Osteocyte (in vitro differentiated cells): ENCODE measurements at regions not wholly inside any gene's neighbourhood (a gene's known extent, or its start where the extent isn't known, plus 50 kb on each side); places are given as distances from the start of the nearest gene placed in this dataset.

Experiments
- DNase-seq: peaks from one replicate; pipeline ENCODE4 v3.0.0; 2021; ENCODE audit warnings: mixed read lengths; ENCODE audit not compliant: unreplicated experiment; ENCODE audit errors: extremely low spot score
- H3K27ac Mint-ChIP-seq: one replicate; pipeline ENCODE4 v1.8.0; 2021; ENCODE audit warnings: mild to moderate bottlenecking, mixed read lengths; ENCODE audit not compliant: unreplicated experiment
- H3K27me3 Mint-ChIP-seq: one replicate; pipeline ENCODE4 v1.8.0; 2021; ENCODE audit warnings: mixed read lengths; ENCODE audit not compliant: unreplicated experiment
- H3K36me3 Mint-ChIP-seq: one replicate; pipeline ENCODE4 v1.8.0; 2021; ENCODE audit warnings: mixed read lengths; ENCODE audit not compliant: unreplicated experiment
- H3K4me1 Mint-ChIP-seq: one replicate; pipeline ENCODE4 v1.8.0; 2021; ENCODE audit warnings: mixed read lengths; ENCODE audit not compliant: unreplicated experiment
- H3K4me3 Mint-ChIP-seq: one replicate; pipeline ENCODE4 v1.8.0; 2021; ENCODE audit warnings: mild to moderate bottlenecking, moderate library complexity, mixed read lengths; ENCODE audit not compliant: unreplicated experiment
- H3K9me3 Mint-ChIP-seq: one replicate; pipeline ENCODE4 v1.8.0; 2021; ENCODE audit warnings: mixed read lengths; ENCODE audit not compliant: unreplicated experiment
- TF ChIP-seq, protein P1 (sequence below): fragments of 200-600 bp; sonication (generic); IDR thresholded peaks from 2 replicates; pipeline ENCODE4 v1.5.0; 2021; ENCODE audit warnings: antibody characterized with exemption, mild to moderate bottlenecking, moderate library complexity

GRCh38 chrX:113470166-113470565, 629.5 kb upstream of the AMOT start:
- Mint-ChIP-seq H3K4me1 (no peaks in the 10 kb centered on the region), H3K27me3 (no peaks in the 10 kb centered on the region), H3K36me3 (no peaks in the 10 kb centered on the region), H3K27ac (no peak overlapping the region), H3K9me3 (no peaks in the 10 kb centered on the region), H3K4me3 (no peak overlapping the region)
- DNase-seq, result no peak
- TF ChIP-seq, protein P1, sequence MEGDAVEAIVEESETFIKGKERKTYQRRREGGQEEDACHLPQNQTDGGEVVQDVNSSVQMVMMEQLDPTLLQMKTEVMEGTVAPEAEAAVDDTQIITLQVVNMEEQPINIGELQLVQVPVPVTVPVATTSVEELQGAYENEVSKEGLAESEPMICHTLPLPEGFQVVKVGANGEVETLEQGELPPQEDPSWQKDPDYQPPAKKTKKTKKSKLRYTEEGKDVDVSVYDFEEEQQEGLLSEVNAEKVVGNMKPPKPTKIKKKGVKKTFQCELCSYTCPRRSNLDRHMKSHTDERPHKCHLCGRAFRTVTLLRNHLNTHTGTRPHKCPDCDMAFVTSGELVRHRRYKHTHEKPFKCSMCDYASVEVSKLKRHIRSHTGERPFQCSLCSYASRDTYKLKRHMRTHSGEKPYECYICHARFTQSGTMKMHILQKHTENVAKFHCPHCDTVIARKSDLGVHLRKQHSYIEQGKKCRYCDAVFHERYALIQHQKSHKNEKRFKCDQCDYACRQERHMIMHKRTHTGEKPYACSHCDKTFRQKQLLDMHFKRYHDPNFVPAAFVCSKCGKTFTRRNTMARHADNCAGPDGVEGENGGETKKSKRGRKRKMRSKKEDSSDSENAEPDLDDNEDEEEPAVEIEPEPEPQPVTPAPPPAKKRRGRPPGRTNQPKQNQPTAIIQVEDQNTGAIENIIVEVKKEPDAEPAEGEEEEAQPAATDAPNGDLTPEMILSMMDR, result no peak

DNA sequence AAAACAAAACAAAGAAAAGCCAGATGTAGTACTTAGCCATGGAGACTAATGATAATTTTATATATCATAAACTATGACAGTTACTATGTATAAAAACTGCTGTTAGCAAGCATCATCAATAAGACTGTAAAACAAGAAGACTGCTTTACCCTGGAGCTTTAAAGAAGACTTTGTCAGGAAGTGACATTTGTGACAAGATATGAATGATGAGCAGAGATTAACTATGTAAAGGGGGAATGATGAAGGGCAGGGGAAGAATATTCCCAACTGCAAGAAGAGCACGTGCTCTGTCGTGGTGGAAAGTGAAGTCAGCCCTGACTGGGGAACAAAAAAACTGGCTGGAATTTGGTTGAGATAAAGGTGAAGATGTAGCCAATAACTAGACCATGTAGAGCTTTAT, 617.1 kb upstream of the AMOT start:
- H3K27ac Mint-ChIP-seq, result no peak overlapping the region
- no peak for DNase-seq
- H3K4me1 Mint-ChIP-seq, result no peaks in the 10 kb centered on the region
- H3K36me3 Mint-ChIP-seq, result no peaks in the 10 kb centered on the region
- no peaks in the 10 kb centered on the region for H3K27me3 Mint-ChIP-seq
- TF ChIP-seq, protein P1, result no peak
- no peak overlapping the region for H3K4me3 Mint-ChIP-seq
- peaks cover 8% of the 10 kb centered on the region for H3K9me3 Mint-ChIP-seq

DNA sequence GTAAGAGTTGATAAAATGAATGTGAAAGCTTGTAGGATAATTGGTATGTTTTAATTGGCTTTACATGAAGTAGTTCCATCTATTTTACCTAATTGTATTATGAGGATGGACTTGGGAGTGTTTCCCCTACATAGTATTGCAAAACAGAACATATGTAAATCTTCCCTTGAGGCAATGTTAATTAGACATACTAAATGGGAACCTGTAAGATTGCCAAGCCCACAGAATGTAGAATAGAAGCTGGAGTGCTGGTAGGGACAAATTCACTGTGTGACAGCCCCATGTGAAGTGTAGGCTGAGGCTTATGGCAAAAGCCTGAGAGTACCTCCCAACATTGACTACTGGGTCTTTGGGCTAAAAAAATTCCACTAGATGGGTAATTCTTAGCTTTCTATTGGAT, 615.0 kb upstream of the AMOT start:
- no peaks in the 10 kb centered on the region for H3K4me1 Mint-ChIP-seq
- no peaks in the 10 kb centered on the region for H3K27me3 Mint-ChIP-seq
- no peak overlapping the region for H3K27ac Mint-ChIP-seq
- peaks cover 11% of the 10 kb centered on the region for H3K9me3 Mint-ChIP-seq
- H3K36me3 Mint-ChIP-seq, result no peaks in the 10 kb centered on the region
- TF ChIP-seq, protein P1, result no peak
- no peak overlapping the region for H3K4me3 Mint-ChIP-seq
- no peak for DNase-seq

DNA sequence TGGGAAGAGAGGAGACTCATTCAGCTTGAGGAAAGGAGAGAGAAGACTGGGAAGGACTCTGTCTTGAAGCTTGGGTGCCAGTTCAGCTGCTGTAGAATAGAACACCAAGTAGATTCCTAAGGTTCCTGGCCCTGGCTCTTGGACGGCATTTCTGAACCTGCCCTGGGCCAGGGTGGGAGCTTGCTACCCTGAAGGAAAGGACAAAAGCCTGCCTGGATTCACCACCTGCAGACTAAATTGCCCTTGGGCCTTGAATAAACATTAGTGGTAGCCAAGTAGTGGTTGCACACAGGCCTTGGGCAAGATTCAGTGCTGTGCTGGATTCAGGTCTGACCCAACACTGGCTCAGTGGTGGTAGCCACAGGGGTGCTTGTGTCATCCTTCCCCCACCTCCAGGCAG, 588.4 kb upstream of the AMOT start:
- Mint-ChIP-seq H3K4me1 (no peaks in the 10 kb centered on the region), H3K27ac (no peak overlapping the region), H3K9me3 (peaks cover 26% of the 10 kb centered on the region), H3K36me3 (no peaks in the 10 kb centered on the region), H3K4me3 (no peak overlapping the region), H3K27me3 (no peaks in the 10 kb centered on the region)
- DNase-seq, result no peak
- TF ChIP-seq, protein P1, result no peak

DNA sequence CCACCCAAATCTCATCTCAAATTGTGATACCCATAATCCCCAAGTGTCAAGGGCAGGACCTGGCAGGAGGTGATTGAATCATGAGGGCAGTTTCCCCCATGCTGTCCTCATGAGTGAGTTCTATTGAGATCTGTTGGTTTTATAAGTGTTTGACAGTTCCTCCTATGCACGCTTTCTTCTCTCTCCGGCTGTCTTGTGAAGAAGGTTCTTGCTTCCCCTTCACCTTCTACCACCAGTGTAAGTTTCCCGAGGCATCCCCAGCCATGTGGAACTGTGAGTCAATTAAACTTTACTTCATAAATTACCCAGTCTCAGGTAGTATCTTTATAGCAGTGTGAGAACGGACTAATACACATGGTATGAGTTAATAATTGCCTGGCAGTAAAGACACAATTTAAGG, 581.7 kb upstream of the AMOT start:
- no peak for DNase-seq
- Mint-ChIP-seq H3K36me3 (no peaks in the 10 kb centered on the region), H3K9me3 (peaks cover 3% of the 10 kb centered on the region), H3K4me1 (no peaks in the 10 kb centered on the region), H3K27ac (no peak overlapping the region), H3K27me3 (peaks cover 2% of the 10 kb centered on the region), H3K4me3 (no peak overlapping the region)
- TF ChIP-seq, protein P1, result no peak
